ENCODE measurements at regions not wholly inside any gene's neighbourhood (a gene's known extent, or its start where the extent isn't known, plus 50 kb on each side); places are given as distances from the start of the nearest gene placed in this dataset.

DNA sequence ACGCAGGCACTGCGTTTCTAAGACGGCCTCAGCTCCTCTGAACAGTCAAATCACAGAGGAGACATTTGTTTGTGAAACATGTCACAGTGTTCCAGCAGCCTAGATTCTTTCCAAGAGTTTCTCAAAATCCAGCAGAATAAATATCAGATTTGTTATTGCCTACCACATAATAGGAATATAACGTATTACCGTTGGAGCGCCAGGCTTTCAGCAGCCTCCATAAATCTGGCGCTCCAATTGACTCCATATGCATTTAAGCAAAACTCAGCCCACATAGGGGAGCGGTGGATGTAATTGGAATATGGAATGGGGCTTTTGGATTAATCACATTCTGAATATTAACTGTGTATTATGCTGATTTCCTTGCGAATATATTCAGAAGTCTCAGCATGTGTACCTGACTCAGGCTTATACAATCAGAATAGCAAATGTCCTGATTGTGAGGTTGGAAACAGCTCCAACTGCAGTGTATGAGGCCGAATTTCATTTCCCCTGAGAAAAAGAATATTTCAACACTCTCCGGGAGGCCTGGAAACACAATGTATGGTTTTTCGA, 174.0 kb downstream of the ASCL4 start:
- WGBS, 3 donors: 66 to 78% (median 71%) methylated on average over 12 of the region's 12 CpGs
- TF ChIP-seq, protein P1, sequence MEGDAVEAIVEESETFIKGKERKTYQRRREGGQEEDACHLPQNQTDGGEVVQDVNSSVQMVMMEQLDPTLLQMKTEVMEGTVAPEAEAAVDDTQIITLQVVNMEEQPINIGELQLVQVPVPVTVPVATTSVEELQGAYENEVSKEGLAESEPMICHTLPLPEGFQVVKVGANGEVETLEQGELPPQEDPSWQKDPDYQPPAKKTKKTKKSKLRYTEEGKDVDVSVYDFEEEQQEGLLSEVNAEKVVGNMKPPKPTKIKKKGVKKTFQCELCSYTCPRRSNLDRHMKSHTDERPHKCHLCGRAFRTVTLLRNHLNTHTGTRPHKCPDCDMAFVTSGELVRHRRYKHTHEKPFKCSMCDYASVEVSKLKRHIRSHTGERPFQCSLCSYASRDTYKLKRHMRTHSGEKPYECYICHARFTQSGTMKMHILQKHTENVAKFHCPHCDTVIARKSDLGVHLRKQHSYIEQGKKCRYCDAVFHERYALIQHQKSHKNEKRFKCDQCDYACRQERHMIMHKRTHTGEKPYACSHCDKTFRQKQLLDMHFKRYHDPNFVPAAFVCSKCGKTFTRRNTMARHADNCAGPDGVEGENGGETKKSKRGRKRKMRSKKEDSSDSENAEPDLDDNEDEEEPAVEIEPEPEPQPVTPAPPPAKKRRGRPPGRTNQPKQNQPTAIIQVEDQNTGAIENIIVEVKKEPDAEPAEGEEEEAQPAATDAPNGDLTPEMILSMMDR (IDR thresholded peaks at IDR 0.05): no peak
- no peak for TF ChIP-seq EP300 (IDR thresholded peaks at IDR 0.05)
- no peak for TF ChIP-seq POLR2A (IDR thresholded peaks at IDR 0.05)
- DNase-seq: no peak
- H3K4me1 ChIP-seq (ENCODE audit: insufficient read depth): no peaks in the 10 kb centered on the region
- no peaks in the 10 kb centered on the region for H3K36me3 ChIP-seq
- H3K27ac ChIP-seq: no peak overlapping the region
- no peaks in the 10 kb centered on the region for H3K9me3 ChIP-seq
- intact Hi-C loops (cut with DNase I): no loop called here
- no peaks in the 10 kb centered on the region for H3K27me3 ChIP-seq
- H3K4me3 ChIP-seq: no peak overlapping the region

DNA sequence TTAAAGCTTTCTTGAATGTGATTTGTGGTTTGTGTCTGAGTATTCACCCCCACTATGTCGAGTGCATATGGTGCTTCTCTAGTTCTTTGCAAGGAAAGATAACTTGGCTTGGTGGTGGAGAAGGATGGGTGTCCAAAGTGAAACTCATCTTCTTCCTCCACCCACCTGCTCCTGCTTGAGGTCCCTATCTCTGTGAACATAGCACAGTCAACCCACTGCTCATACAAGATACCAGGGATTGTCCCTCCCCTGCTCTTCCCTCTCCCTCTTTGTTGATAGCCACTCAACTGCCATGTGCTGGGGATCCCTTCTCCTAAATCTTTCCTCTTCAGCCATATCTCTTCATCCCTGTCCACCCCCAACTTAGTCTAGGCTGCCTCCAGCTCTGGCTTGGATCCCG, 176.5 kb downstream of the ASCL4 start:
- no peak for DNase-seq
- H3K4me1 ChIP-seq (ENCODE audit: insufficient read depth): no peaks in the 10 kb centered on the region

DNA sequence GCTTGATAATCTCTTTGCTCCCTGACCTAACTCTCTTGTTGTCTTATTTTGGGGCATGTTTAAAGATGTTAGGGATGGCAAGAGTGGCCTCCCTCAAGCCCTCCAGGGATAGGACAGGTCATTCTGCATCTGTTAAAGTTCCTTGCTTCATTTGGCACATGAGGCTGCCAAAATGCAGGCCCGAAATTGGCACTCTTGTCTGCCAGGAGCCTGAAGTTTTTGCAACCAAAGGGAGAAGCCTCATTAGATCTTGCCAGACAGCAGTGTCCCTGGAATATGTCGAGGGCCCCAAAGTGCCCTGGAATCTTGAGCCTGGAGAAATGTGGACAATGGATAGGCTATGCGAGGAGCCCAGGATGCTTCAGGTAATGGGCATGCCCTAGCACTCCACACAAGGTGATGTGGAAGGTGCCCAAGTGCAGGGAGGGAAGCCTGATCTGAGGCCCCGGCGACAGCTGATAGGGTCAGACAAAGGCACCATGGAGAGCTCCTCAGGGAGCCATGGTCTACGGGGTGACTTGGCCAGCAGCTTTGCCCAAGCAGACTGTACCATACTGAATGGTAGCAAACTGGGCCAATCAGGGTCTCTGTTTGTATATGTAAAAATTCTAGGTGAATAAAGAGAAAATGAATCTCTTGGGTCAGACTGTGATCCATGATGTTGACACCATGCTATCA, 173.0 kb upstream of the WSCD2 start:
- WGBS, 3 donors: 43 to 52% (median 50%) methylated on average over 6 of the region's 6 CpGs
- no peaks in the 10 kb centered on the region for H3K9me3 ChIP-seq
- no peak overlapping the region for H3K27ac ChIP-seq
- no peak overlapping the region for H3K4me3 ChIP-seq
- no peaks in the 10 kb centered on the region for H3K4me1 ChIP-seq (ENCODE audit: insufficient read depth)
- DNase-seq: no peak
- TF ChIP-seq, protein P1 (IDR thresholded peaks at IDR 0.05): no peak
- TF ChIP-seq EP300 (IDR thresholded peaks at IDR 0.05): no peak
- no peak for TF ChIP-seq POLR2A (IDR thresholded peaks at IDR 0.05)
- no peaks in the 10 kb centered on the region for H3K27me3 ChIP-seq
- no peaks in the 10 kb centered on the region for H3K36me3 ChIP-seq
- intact Hi-C loops (cut with DNase I): no loop called here

More for the DNA sequence above, 176.5 kb downstream of the ASCL4 start:
- H3K4me3 ChIP-seq: no peak overlapping the region
- 62 to 76% (median 72%) methylated on average over 2 of the region's 2 CpGs for WGBS, 3 donors
- no peaks in the 10 kb centered on the region for H3K9me3 ChIP-seq
- H3K27ac ChIP-seq: no peak overlapping the region
- no peaks in the 10 kb centered on the region for H3K27me3 ChIP-seq
- intact Hi-C loops (cut with DNase I): no loop called here
- TF ChIP-seq EP300 (IDR thresholded peaks at IDR 0.05): no peak
- TF ChIP-seq, protein P1 (IDR thresholded peaks at IDR 0.05): no peak
- no peak for TF ChIP-seq POLR2A (IDR thresholded peaks at IDR 0.05)
- H3K36me3 ChIP-seq: no peaks in the 10 kb centered on the region

DNA sequence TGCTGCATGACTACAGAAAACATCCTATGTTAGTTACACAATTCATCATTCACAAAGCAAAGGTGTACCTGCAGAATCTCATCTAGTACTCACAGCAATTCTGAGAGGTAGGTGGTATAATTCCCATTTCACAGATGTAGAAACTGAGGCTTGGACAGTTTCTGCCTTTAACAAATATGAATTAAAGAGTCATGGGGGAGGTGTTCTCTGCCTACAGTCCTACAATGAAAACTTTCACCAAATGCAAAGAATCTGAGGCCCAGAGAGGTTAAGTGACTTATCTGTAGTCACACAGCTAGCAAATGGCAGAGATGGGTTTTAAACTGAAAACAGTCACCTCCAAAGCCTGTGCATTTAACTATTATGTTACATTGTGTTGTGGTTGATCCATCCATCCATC, 171.6 kb upstream of the WSCD2 start:
- no peak for DNase-seq
- Histone ChIP-seq H3K27me3 (no peaks in the 10 kb centered on the region), H3K27ac (no peak overlapping the region), H3K4me3 (no peak overlapping the region), H3K4me1 (ENCODE audit: insufficient read depth) (no peaks in the 10 kb centered on the region), H3K36me3 (no peaks in the 10 kb centered on the region), H3K9me3 (no peaks in the 10 kb centered on the region)
- TF ChIP-seq POLR2A (IDR thresholded peaks at IDR 0.05) (no peak), EP300 (IDR thresholded peaks at IDR 0.05) (no peak)
- TF ChIP-seq, protein P1 (IDR thresholded peaks at IDR 0.05): no peak
- intact Hi-C loops (cut with DNase I): no loop called here

Measured in ovary (tissue), 7 donors.